ENCODE measurements at regions not wholly inside any gene's neighbourhood (a gene's known extent, or its start where the extent isn't known, plus 50 kb on each side); places are given as distances from the start of the nearest gene placed in this dataset.

DNA sequence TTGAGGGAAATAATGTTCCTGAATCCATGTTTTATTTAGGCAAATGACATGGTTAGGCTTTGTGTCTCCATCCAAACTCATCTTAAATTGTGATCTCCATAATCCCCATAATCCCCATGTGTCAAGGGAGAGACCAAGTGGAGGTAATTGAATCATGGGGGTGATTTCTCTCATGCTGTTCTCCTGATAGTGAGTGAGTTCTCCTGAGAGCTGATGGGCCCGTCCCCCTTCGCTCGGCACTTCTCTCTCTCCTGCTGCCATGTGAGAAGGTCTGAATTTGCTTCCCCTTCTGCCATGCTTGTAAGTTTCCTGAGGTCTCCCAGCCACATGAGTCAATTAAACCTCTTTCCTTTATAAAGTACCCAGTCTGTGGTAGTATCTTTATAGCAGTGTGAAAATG lies 563.0 kb upstream of the NR3C2 start:
- in situ Hi-C loops (cut with MboI; ENCODE audit: low sequenced_read_pairs, unreplicated experiment): no loop called here
- DNase-seq (ENCODE audit: low spot score): no peak
- TF ChIP-seq, protein P1, sequence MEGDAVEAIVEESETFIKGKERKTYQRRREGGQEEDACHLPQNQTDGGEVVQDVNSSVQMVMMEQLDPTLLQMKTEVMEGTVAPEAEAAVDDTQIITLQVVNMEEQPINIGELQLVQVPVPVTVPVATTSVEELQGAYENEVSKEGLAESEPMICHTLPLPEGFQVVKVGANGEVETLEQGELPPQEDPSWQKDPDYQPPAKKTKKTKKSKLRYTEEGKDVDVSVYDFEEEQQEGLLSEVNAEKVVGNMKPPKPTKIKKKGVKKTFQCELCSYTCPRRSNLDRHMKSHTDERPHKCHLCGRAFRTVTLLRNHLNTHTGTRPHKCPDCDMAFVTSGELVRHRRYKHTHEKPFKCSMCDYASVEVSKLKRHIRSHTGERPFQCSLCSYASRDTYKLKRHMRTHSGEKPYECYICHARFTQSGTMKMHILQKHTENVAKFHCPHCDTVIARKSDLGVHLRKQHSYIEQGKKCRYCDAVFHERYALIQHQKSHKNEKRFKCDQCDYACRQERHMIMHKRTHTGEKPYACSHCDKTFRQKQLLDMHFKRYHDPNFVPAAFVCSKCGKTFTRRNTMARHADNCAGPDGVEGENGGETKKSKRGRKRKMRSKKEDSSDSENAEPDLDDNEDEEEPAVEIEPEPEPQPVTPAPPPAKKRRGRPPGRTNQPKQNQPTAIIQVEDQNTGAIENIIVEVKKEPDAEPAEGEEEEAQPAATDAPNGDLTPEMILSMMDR (IDR thresholded peaks at IDR 0.05; ENCODE audit: borderline replicate concordance, control extremely low read depth, extremely low read depth, insufficient read depth, missing control alignments): no peak

DNA sequence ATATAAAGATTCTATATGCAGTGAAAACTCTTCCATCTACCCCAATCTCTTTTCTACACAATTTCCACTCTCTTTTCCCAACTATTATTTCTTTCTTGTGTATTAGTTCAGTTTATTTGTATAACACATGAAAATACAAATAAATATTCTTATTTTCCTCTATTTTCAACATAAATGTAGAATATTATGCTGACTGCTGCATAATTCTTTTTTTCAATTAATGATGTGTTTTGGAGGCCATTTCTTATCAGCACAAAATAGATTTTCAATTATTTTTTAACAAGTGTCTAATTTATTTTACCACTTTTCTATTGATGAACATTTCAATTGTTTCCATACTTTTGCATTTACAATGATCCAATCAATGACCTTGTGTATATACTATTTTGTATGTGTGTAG lies 557.7 kb upstream of the NR3C2 start:
- in situ Hi-C loops (cut with MboI; ENCODE audit: low sequenced_read_pairs, unreplicated experiment): no loop called here
- no peak for DNase-seq (ENCODE audit: low spot score)
- TF ChIP-seq, protein P1 (IDR thresholded peaks at IDR 0.05; ENCODE audit: borderline replicate concordance, control extremely low read depth, extremely low read depth, insufficient read depth, missing control alignments): no peak

DNA sequence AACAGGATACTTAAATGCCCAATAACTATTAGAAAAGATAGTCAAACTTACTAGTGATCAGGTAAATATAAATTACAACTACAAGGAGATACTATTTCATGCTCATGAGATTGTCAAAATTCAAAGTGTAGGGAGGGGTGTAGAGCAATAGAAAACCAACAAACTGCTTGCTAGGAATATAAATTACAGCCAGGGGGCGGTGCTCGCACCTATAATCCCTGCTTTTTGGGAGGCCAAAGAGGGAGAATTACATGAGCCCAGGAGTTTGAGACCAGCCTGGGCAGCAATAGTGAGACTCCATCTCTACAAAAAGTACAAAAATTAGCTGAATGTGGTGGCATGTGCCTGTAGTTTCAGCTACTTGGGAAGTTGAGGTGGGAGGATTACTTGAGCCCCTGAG lies 556.5 kb upstream of the NR3C2 start:
- TF ChIP-seq, protein P1 (IDR thresholded peaks at IDR 0.05; ENCODE audit: borderline replicate concordance, control extremely low read depth, extremely low read depth, insufficient read depth, missing control alignments): peak; percentile 20
- in situ Hi-C loops (cut with MboI; ENCODE audit: low sequenced_read_pairs, unreplicated experiment): no loop called here
- no peak for DNase-seq (ENCODE audit: low spot score)

DNA sequence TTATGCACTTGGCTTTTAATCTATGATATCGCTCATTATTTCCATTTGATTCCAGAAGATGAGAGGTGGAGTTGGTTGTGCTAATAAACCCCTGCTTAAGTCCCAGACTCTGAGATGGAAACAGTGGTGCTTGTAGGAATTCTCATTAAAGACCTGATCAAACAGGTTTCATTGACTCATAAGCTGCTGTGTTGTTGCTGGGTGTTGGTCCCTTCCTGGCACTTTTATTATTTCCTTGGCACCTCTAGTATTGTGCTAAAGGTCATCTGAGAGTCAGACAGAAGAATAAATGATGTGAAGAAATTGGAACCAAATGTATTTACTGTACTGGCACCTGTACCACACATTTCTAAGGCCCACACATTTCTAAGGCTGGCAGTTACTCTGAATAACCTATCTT lies 544.7 kb upstream of the NR3C2 start:
- no peak for DNase-seq (ENCODE audit: low spot score)
- TF ChIP-seq, protein P1 (IDR thresholded peaks at IDR 0.05; ENCODE audit: borderline replicate concordance, control extremely low read depth, extremely low read depth, insufficient read depth, missing control alignments): no peak
- in situ Hi-C loops (cut with MboI; ENCODE audit: low sequenced_read_pairs, unreplicated experiment): no loop called here

DNA sequence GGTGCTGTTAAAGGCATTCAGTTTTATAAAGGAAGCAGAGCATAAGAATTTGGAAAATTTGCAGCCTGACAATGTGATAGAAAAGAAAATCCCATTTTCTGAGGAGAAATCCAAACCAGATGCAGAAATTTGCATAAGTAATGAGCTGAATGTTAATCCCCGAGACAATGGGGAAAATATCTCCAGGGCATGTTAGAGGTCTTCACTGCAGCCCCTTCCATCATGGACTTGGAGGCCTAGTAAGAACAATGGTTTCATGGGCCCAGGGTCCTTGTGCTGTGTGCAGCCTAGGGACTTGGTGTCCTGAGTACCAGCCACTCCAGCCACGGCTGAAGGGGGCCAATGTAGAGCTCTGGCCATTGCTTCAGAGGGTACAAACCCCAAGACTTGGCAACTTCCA lies 542.7 kb upstream of the NR3C2 start:
- in situ Hi-C loops (cut with MboI; ENCODE audit: low sequenced_read_pairs, unreplicated experiment): no loop called here
- no peak for DNase-seq (ENCODE audit: low spot score)
- TF ChIP-seq, protein P1 (IDR thresholded peaks at IDR 0.05; ENCODE audit: borderline replicate concordance, control extremely low read depth, extremely low read depth, insufficient read depth, missing control alignments): no peak

DNA sequence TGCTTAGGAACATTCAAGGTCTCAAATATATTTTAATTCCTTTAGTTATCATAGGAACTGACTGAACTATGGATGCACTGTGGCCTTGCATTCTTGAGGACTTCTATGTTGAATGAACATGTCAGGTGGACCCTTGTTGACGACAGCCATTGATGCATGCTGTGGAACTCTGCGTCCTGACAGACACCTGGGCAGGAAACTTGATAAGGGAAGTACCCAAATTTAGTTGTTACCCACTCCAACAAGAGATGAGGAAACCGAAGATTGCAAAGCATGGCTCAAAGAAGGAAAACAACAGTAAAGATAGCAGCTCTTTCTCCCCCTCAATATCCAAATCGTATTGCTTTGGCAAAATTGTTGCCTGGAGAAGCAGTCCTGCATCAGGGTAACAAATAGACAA lies 540.0 kb upstream of the NR3C2 start:
- DNase-seq (ENCODE audit: low spot score): no peak
- TF ChIP-seq, protein P1 (IDR thresholded peaks at IDR 0.05; ENCODE audit: borderline replicate concordance, control extremely low read depth, extremely low read depth, insufficient read depth, missing control alignments): no peak
- in situ Hi-C loops (cut with MboI; ENCODE audit: low sequenced_read_pairs, unreplicated experiment): no loop called here
